Right hindlimb (tissue), 1 donor: ENCODE measurements at regions not wholly inside any gene's neighbourhood (a gene's known extent, or its start where the extent isn't known, plus 50 kb on each side); places are given as distances from the start of the nearest gene placed in this dataset.
"Not testable (repeated sequence)": the region's sequence is repeated elsewhere in the genome, so short reads cannot be mapped to it uniquely, and the experiment has no call there.

Experiments
- DNase-seq: peaks from one replicate; pipeline ENCODE4 v3.0.0-alpha.2; 2018

DNA sequence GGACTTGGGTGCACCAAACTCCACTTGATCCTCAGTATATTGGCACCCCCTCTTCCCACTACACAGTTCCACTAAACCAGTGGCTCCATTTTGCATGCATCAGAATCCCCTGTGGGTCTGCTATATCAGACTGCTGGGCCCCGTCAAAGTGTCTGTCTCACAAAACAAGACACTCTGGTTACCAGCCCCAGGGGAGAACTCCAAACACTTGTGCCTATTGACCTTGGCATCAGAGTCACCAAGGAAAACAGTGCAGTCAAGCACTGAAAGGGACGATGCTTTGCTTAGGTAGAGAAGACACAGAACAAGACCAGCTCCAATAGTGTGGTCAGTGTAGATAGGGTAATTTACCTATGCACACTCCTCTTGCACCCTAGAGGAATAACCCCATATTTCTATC is 205.8 kb upstream of the RAI14 start:
- no peak for DNase-seq

- no peak for DNase-seq
Observed at GRCh38 chr5:34452170-34452828, 203.8 kb upstream of the RAI14 start.

DNA sequence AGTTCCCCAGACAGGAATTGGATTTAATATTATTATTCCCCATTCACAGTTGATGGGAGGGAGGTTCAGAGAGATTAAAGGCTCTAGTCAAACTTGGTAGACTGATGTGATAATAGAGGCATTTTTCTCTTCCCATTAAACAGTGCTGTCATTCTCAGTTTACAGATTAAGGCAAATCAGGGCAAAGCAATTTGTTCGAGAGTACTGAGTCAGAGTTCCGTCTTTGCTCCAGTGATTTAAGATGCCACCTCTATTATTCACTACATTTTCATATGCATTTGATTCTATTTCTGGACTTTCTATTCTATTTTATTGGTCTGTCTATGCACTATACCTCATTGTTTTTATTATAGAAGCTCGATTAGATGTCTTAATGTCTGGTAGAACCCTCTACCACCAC is 201.0 kb upstream of the RAI14 start:
- DNase-seq = no peak

GRCh38 chr5:34459908-34460307 is 196.2 kb upstream of the RAI14 start:
- no peak for DNase-seq

- DNase-seq = no peak
Observed at GRCh38 chr5:34460496-34460895, 195.6 kb upstream of the RAI14 start.

DNA sequence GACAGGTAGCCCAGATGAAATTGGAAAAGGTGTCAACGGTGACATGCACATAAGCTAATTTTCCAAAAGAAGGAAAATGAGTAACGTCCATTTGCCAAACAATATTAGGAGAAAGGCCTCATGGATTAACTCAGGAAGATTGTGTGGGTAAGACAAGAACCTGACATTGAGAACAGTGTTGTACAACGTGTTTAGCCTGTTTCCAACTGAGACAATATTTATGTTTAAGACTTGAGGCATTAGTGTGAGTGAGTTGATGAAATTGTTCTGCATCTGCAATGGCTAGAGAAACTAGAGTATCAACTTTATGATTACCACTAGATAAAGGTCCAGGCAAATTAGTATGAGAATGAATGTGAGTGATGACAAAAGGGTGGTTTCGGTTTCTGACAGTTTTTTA is 191.3 kb upstream of the RAI14 start:
- DNase-seq = no peak

GRCh38 chr5:34465301-34465700 is 190.8 kb upstream of the RAI14 start:
- not testable (repeated sequence) for DNase-seq

DNA sequence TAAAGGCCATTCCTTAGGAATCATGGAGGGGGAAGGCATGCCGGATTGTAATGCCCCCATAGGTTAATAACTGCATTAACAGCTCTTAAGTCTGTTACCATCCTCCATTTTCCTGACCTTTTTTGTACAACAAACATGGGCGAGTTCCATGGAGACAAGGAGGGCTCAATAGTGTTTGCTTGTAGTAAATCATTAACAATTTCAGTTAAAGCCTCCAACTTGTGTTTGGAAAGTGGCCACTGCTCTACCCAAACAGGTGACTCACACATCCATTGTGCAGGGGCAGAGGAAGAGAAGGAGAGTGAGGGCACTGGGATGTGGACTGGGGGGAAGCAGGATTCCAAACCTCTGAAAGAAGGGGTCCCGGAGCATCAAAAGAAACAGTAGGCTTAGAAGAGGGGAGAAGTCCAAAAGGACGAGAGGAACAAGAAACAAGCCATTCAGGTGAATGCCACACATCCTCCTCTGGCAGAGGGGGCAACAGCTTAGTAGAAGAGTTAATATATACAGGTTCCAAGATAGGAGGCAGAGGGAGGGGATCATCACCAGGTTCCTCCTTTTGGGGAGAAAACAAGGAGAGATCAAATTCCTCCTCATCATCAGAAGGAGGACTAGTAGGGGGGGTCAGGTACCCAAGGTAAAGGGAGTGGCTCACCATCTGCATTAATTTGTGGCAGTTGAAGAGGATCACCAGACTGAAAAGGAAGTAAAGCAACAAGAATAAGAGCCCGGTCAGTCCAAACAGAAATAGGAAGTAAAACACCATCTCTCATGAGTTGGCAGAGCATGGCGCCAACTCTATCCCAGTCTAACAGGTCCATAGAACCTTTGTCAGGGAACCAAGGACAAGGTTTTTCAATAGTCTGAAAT is 189.4 kb upstream of the RAI14 start:
- not testable (repeated sequence) for DNase-seq

DNA sequence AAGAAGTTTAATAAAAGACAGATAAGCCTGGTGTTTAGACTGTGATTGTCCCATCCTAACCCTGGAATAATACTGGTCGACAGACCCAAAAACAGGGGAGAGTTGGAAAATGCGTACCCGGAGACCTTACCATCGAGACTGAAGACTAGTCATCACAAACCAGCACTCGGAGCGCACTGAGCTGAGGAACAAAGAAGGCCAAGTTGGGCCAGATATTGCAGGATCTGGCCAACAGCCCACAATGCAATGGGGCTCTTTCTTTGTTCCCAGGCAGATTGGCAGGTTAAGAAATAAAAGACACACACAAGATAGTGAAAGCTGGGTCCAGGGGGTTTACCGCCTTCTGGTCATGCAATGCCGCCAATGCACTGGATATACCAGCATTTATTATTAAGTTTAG is 188.7 kb upstream of the RAI14 start:
- DNase-seq = no peak

- not testable (repeated sequence) for DNase-seq
Observed at GRCh38 chr5:34467984-34468383, 188.1 kb upstream of the RAI14 start.

DNA sequence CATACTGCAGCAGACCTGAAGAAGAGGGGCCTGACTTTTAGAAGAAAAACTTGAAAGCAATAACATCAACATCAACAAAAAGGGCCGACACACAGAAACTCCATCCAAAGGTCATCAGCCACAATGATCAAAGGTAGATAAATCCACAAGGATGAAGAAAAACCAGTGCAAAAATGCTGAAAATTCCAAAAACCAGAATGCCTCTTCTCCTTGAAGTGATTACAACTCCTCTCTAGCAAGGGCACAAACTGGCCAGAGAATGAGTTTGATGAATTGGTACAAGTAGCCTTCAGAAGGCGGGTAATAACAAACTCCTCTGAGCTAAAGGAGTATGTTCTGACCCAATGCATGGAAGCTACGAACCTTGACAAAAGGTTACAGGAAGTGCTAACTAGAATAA is 186.2 kb upstream of the RAI14 start:
- no peak for DNase-seq

DNA sequence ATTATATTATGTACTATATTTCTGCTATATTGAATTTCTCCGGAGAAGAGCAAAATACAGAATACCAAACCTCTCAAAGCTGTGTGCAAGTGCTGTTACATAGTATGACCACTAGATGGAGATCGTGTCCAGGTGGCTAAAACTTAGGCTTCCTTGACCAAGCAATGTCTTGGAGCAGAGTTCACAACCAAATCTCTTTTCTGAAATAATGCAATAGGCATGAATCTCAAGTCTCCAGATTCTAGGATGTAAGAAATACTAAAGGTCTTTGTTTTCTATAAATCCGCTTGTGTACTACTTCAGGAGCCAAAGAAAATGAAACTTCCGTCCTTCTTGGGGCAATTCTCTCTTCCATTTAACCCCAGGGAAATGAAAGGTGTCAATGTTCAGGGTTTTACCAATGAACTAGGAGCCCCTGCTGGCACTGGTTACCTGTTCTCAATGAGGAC is 181.5 kb upstream of the RAI14 start:
- peak; percentile 42 for DNase-seq

DNA sequence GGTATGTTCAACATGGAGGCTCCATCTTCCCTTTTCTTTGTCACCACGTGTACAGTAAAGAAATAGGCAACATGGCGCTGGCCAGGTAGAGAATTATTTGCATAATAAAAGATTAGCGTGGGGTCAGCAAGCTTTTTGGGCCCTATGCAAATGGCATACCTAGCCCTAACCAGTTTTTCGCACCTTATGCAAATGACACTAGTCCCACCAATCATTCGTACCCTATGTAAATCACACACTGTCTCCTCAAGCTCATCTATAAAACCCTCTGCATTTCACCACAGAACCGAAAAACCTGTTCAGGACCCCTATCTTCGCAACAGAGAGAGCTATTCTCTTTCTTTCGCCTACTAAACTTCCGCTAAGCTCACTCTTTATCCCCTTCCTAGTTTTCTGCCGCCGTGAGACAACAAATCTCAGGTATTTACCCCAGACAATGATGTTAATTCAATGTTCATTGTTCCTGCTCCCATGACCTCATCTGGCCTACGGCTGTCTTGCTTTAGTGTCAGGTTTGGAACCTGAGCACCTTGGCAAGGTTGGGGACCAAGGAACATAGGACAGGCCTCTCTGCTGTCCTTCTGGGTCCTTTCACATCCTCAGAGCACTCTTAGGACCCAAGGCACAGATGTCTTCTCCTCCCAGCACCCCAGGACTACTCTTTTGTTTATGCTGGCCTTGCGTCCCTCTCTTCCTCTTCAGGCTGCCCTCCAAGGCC is 180.7 kb upstream of the RAI14 start:
- no peak for DNase-seq

GRCh38 chr5:34476941-34477565 is 179.1 kb upstream of the RAI14 start:
- DNase-seq = no peak

DNA sequence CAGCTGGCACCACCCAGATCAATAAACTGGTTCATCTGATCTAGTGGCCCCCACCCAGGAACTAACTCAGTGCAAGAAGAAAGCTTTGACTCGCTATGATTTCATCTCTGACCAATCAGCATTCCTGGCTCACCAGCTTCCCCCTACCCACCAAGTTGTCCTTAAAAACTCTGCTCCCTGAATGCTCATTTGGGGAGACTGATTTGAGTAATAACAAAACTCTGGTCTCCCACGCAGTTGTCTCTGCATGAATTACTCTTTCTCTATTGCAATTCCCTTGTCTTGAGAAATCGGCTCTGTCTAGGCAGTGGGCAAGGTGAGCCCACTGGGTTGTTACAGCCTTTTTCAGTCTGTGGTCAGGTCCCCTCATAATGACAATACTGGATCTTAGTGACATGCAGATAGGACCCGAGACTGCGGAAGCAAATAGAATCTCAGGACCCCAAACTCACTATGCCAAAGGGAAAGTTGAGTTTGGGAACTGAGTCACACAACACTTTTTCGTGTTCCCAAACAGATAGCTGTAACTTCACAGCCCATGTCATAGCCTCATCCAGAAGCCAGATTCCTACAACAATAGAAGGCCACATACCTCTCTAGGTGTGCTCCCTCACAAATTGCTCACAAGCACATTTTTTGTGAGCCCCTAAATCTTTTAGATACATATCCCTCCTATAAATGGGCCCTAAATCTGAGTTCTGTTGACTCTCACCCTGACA is 175.2 kb upstream of the RAI14 start:
- DNase-seq = no peak

- DNase-seq = no peak
Observed at GRCh38 chr5:34483442-34484033, 172.6 kb upstream of the RAI14 start.

DNA sequence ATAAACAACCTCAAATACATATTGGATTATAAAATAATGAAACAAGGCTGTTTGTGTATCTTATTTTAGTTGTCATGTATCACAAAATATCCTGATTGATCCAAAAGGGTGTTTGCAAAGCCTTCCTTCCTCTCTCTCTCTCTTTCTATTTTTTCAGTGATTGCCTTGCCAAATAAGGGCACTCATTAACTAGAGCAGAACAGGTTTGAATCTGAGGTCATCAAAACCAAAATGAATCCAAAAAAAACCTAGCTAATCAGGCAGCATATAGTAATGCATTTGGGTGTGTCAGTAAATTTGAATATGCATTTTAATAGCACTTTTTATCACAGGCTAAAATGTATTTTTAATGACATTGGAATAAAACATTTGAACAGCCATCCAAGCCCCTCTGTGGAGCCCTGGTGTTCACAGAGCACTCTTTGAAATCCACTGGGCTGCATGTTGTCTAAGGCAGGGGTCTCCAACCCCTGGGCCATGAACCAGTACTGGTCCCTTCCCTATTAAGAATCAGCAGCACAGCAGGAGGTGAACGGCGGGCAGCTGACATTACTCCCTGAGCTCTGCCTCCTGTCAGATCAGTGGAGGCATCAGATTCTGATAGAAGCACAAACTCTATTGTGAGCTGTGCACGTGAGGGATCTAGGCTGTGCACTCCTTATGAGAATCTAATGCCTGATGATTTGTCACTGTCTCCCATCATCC is 171.8 kb upstream of the RAI14 start:
- DNase-seq = no peak

DNA sequence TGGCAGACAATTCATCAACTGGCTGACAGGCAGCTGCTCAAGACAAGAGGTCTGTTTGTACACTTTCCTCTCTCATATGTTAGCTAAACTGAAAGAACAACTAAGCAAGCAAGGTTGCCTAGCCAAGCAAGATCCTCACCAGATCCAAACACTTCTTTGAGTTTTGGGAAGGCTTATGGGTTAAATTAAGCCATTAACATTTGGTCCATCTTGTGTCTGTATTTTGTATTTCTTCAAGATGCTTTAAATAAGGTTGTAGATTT is 170.4 kb upstream of the RAI14 start:
- no peak for DNase-seq

DNA sequence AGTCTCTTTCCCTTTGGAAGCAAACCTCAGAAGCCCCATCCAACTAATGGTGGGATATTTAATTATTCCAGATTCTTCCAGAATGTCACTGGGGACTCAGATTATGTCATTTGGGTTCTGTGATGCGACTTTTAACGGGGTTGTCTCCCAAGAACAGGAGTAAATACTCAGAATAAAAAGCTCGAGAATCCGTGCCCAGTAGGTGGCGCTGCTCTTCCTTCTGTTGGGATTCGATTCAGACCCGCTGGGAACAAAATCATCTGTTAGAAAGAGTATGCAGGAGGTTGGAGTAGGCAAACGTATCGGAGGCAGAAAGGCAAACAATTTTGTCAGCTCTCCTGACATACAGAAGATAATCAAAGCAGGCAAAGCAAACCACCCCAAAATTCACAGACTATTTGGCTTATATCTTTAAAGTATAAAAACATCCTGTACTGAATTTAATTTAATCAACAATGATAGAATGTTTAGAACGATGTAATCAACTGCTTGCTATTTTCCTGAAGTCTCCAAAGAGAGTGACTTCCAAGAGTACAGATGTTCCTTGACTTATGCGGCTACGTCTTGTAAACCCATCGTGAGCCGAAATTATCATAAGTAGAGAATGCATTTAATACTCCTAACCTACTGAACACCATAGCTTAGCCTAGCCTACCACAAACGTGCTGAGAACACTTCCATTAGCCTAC is 169.8 kb upstream of the RAI14 start:
- peak; percentile 88 for DNase-seq

DNA sequence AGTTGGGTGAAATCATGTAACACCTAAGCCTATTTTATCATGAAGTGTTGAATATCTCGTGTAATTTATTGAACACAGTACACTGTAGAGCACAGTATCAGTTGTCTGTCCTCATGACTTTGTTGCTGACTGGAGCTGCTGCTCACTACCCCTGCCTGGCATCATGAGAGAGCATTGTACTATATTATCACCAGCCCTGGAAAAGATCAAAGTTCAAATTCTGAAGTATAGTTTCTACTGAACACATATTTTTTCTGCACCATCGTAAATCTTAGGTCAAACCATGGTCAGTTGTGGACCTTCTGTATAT is 169.3 kb upstream of the RAI14 start:
- no peak for DNase-seq

DNA sequence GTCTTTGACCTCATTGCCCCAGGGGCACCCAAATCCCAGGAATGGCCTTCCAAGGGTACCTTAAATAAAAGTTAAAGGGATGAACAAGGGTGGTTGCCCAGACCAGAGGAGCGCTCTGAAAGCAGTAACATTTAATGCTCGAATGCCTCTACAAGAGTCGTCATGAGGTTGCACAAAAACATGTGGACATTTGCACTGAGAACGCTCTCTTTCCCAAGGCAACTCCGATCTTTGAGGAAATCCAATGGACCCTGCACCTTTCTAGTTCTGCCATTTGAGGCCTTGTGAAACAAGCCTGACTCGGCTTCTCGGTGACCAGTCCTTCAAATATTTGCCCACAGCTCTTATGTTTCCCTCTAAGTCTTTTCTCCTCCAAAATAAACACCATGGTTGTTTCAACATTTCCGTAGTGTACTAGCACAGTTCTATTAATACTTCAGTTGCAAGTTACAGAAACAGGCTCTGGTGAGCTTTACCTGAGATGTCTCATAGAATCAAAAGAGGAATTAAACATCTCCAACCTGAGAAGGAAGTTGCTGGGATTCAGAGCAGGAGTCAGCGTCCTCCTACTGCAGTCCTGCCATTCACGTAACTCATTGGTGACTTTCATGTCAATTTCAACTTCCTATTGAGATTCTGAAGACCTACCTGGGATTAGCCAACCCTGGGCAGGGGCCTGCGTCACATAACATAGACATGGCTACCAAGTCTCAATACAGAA is 168.8 kb upstream of the RAI14 start:
- no peak for DNase-seq
